NAMALWA (cell line): ENCODE measurements at regions not wholly inside any gene's neighbourhood (a gene's known extent, or its start where the extent isn't known, plus 50 kb on each side); places are given as distances from the start of the nearest gene placed in this dataset.

Experiments
- DNase-seq: peaks from one replicate; pipeline ENCODE4 v3.0.0-alpha.2; 2015; ENCODE audit warnings: low spot score

DNA sequence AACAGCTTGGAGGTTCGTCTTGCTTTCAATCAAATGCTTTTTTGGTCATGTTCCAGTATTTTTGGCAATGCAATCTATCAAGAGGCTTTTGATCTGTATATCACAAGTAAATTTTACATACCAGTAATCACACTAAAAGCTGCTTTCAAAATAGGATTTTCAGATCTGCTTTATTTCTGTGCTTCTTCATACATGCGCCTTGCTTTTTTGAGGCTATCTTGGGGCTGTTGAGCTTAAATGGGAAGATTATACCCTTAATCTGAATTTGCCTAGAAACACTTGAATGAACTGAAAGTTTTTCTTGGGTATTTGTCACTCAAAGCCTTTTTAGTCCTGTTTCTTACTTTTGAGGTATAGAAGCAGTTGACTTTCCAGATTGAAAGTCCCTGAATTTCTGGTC lies 62.1 kb upstream of the DCBLD2 start:
- DNase-seq: no peak

GRCh38 chr3:98962951-98963350 lies 61.5 kb upstream of the DCBLD2 start:
- DNase-seq: no peak

DNA sequence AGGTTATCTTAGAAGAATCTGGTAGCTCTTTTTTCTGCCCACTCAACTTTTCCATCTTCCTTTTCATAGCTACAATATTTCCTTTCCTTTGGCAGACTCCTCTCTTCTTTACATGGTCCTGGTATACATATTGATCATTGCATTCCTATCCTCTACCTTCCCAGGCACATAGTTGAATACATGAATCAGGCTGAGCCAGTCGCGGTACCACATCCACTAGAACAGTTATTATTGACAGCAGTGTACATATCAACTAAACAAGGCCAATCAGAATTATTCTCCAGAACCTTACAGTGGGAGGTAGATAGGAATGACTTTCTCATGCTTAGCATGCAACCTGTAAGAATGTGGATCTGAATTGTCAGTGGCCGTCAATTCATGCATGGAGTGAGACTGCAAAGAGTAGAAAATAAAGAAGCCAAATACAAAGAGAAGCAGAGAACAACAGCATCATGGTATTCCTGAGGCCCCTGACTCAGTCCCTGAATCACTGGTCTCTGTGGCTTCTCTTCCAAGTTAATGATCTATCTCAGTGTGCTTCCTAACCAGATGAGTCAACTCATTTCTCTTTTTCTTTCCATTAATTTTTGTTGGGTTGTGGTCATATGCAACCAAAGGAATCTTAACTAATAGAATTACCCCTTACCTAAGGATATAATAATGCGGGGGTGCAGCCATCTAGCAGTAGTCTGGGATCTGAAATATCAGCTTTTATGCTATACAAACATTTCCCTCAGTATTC lies 60.9 kb upstream of the DCBLD2 start:
- DNase-seq: no peak

DNA sequence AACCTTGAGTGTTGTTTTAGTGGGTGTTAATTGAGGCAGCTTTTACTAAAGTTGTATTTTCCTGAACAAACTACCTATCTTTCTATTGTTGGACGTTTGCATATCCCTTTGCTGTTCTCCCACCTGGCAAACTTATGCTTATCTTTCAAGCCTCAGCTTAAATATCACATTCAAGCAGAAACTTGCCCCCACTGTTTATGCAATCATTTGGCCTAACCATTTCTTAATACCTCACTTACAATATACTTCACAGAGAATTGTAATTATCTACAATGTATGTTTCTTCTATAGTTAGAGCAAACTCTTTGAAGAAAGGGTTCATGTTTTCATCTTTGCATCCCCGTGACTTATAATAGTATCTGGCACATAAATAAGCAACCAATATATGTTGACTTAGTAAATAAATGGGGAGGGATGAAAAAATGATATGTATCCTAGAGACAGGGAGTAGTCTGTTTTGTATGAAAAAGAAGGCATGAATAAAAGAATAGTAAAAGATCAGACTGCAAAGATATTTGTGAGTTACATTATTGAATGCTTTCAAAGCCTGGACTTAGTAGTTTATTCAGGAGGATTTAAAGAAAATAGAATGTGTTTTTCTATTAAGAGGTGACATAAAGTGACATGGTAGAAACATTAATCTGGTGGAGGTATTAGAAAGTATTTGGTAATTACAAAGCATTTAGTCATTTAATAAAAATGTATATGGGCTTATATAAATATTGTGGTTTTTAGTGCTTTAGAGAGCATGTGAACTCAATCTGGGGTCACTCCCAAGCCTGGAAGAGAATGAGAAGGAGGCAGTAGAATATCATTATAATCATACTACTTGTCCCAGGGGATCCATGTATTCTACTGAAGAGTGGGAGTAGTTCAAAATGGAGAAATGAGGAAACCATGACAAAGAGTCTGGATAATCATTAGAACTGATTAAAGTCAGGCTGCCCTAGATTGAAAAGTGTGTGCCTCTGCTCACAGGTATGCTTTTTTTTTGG lies 60.0 kb upstream of the DCBLD2 start:
- no peak for DNase-seq

DNA sequence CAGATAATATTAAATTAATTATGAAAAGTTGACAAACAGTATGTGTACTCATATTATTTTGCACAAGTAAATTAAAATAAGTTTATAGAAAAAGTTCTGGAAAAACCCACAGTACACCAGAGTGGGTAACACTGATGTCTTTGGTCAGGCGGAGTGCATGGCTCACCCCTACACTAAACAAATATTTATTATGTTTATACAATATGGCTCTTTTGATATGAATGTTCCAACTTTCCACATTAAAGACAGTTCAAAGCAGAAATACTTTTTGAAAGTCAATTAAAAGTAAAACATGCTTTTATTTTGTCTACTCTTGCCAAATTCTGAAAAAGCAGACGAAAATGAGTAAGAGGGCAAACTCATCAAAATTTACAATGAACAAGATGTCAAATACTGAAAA lies 56.2 kb upstream of the DCBLD2 start:
- DNase-seq: no peak

- no peak for DNase-seq
Observed at GRCh38 chr3:98956008-98956407, 54.5 kb upstream of the DCBLD2 start.

DNA sequence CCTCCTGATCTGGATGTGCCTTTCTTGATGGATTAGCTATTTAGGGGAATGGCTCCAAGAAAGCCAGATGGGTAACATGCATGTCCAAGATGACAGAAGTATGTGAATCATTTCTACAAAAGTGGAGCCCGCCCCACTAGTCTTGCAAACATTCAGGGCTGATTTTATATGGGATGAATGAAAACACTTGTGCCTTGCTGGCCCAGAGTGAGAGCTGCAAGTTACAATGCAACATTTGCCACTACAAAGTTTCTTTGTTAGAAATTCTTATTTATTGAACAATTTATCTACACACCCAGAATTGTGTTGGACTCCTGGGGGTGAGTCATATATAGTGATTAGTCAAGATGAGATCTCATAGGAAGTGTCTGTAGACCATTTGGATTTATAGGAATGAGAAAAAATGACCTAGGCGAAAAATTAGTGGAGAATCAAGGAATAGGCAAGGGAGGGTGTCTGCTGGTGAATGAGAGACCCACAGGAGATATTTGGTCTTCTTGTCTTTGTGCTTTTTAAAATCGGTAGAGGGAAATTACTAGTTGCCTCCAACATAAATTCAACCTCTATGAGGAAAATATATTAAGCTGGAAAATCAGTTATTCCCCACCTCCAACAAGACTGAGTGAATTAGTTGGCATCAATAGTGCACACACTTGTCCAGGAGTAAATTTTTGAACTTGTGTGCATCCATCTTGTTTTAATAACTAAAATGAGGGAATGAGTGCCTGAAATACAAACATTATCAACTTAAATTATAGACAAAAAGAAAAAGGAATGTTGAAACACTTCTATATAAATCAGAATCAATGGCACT lies 53.5 kb upstream of the DCBLD2 start:
- no peak for DNase-seq

GRCh38 chr3:98954242-98954641 lies 52.7 kb upstream of the DCBLD2 start:
- DNase-seq: no peak

GRCh38 chr3:98952404-98952803 lies 50.9 kb upstream of the DCBLD2 start:
- DNase-seq: no peak
